GM12878 (cell line): ENCODE measurements at regions not wholly inside any gene's neighbourhood (a gene's known extent, or its start where the extent isn't known, plus 50 kb on each side); places are given as distances from the start of the nearest gene placed in this dataset.

Source experiments
- ATAC-seq: fragments of 200-7000 bp; cut with Tn5 transposase; 3 replicates; pipeline ENCODE4 v1.9.1; 2020; ENCODE audit warnings: mild to moderate bottlenecking, moderate library complexity
- BruUV-seq: library from RNA; stranded (reverse); fragments of 400-500 nt; replicated peaks from 2 replicates; lab custom pipeline; 2021; lab: Mats Ljungman, UMichigan
- CTCF ChIA-PET: fragments of 300-600 bp; sonication (Branson Sonifier 250); formaldehyde crosslinking; extraction: SDS; loops from one replicate; lab custom pipeline; 2021; ENCODE audit warnings: inconsistent platforms; lab: Yijun Ruan, JAX
- POLR2A ChIA-PET: fragments of 350-600 bp; formaldehyde crosslinking; extraction: SDS; loops from one replicate; lab custom pipeline; 2021; ENCODE audit warnings: inconsistent platforms; lab: Charles Lee
- RAD21 ChIA-PET: fragments of 300-600 bp; sonication (Branson Sonifier 250); formaldehyde crosslinking; loops from one replicate; lab custom pipeline; 2023; ENCODE audit warnings: antibody characterized with exemption; ENCODE audit not compliant: unreplicated experiment; lab: Charles Lee
- SMC1A ChIA-PET: fragments of 300-600 bp; sonication (Branson Sonifier 250); formaldehyde crosslinking; loops from one replicate; lab custom pipeline; 2023; ENCODE audit not compliant: unreplicated experiment, uncharacterized antibody; lab: Charles Lee
- DNase-seq: peaks from one replicate; pipeline ENCODE4 v3.0.0-alpha.2; 2011; ENCODE audit warnings: low read depth, low spot score
- FAIRE-seq: peaks from 3 replicates; lab custom pipeline; 2011; peaks lifted over from hg19 to GRCh38; lab: Jason Lieb, UNC
- H2AFZ ChIP-seq: 2 replicates; pipeline ENCODE4 v1.6.0; 2011; ENCODE audit warnings: low read depth, low read length, control low read depth; ENCODE audit not compliant: control insufficient read depth
- H3K27ac ChIP-seq: 2 replicates; pipeline ENCODE4 v1.5.1; 2011; ENCODE audit warnings: control low read depth; ENCODE audit not compliant: control insufficient read depth, insufficient read depth
- H3K27me3 ChIP-seq, 2 experiments: replicated peaks in 1 of 2; 2 replicates each; pipeline versions ENCODE4 v1.6.0 to v1.6.1; 2011; ENCODE audit warnings: low read length in 1 of 2; ENCODE audit not compliant: control insufficient read depth in 2 of 2, insufficient read depth in 2 of 2
- H3K36me3 ChIP-seq, 2 experiments: 2 replicates each; pipeline ENCODE4 v1.5.1; 2011; ENCODE audit warnings: low read length in 1 of 2; ENCODE audit not compliant: control insufficient read depth in 2 of 2, insufficient read depth in 2 of 2
- H3K4me1 ChIP-seq: 2 replicates; pipeline ENCODE4 v1.6.1; 2011; ENCODE audit warnings: mild to moderate bottlenecking, low read length, moderate library complexity, mixed read lengths; ENCODE audit not compliant: control insufficient read depth, insufficient read depth
- H3K4me2 ChIP-seq: 2 replicates; pipeline ENCODE4 v1.6.0; 2011; ENCODE audit warnings: control low read depth; ENCODE audit not compliant: control insufficient read depth, insufficient read depth
- H3K4me3 ChIP-seq: fragments of 200-600 bp; sonication (generic); 2 replicates; pipeline ENCODE4 v1.5.1; 2016
- H3K79me2 ChIP-seq: 2 replicates; pipeline ENCODE4 v1.6.0; 2011; ENCODE audit warnings: low read length; ENCODE audit not compliant: control insufficient read depth, insufficient read depth
- H3K9ac ChIP-seq: 2 replicates; pipeline ENCODE4 v1.8.0; 2011; ENCODE audit warnings: low read length, control low read depth, mixed read lengths; ENCODE audit not compliant: control insufficient read depth, insufficient read depth
- H3K9me3 ChIP-seq: replicated peaks from 3 replicates; pipeline ENCODE4 v1.5.1; 2011; ENCODE audit warnings: mild to moderate bottlenecking, low read length; ENCODE audit not compliant: control insufficient read depth, insufficient read depth
- H4K20me1 ChIP-seq: 2 replicates; pipeline ENCODE4 v1.6.0; 2011; ENCODE audit not compliant: control insufficient read depth, insufficient read depth
- BMI1 ChIP-seq: fragments of 450-650 bp; IDR thresholded peaks from 2 replicates; pipeline ENCODE4 v1.6.1; 2016; ENCODE audit warnings: mild to moderate bottlenecking, moderate library complexity, borderline replicate concordance
- CUX1 ChIP-seq: IDR thresholded peaks from 2 replicates; pipeline ENCODE4 v1.6.1; 2012; ENCODE audit warnings: improper control_type of control experiment, low read depth, low read length; ENCODE audit not compliant: insufficient replicate concordance
- HDAC2 ChIP-seq: fragments of 200-600 bp; sonication (generic); IDR thresholded peaks from 2 replicates; pipeline ENCODE4 v1.6.1; 2017
- JUNB ChIP-seq: IDR thresholded peaks from 2 replicates; pipeline ENCODE4 v1.6.1; 2016; ENCODE audit warnings: antibody characterized with exemption, mild to moderate bottlenecking
- PBX3 ChIP-seq: IDR thresholded peaks from 2 replicates; pipeline ENCODE4 v1.6.1; 2011; ENCODE audit warnings: mild to moderate bottlenecking, low read depth, low read length, moderate library complexity; ENCODE audit not compliant: insufficient replicate concordance
- RB1 ChIP-seq: fragments of 450-650 bp; formaldehyde crosslinking; IDR thresholded peaks from 2 replicates; pipeline ENCODE4 v1.6.1; 2017; ENCODE audit warnings: mild to moderate bottlenecking, borderline replicate concordance
- RCOR1 ChIP-seq: conservative IDR thresholded peaks from 2 replicates; pipeline ENCODE4 v1.6.1; 2012; ENCODE audit warnings: low read depth, low read length, improper control_type of control experiment
- RFX5 ChIP-seq: IDR thresholded peaks from 2 replicates; pipeline ENCODE4 v1.6.1; 2011; ENCODE audit warnings: low read depth, low read length, improper control_type of control experiment
- SMARCA5 ChIP-seq: fragments of 450-650 bp; IDR thresholded peaks from 2 replicates; pipeline ENCODE4 v1.6.1; 2017; ENCODE audit warnings: mild to moderate bottlenecking
- SMC3 ChIP-seq: IDR thresholded peaks from 2 replicates; pipeline ENCODE4 v1.6.1; 2011; ENCODE audit warnings: low read length, improper control_type of control experiment, borderline replicate concordance
- SP1 ChIP-seq: IDR thresholded peaks from one replicate; pipeline ENCODE4 v1.6.1; 2011; ENCODE audit warnings: low read depth, low read length
- STAT1 ChIP-seq: fragments of 450-650 bp; conservative IDR thresholded peaks from 2 replicates; pipeline ENCODE4 v1.6.1; 2014; ENCODE audit warnings: antibody characterized with exemption, mild to moderate bottlenecking
- TARDBP ChIP-seq: IDR thresholded peaks from 2 replicates; pipeline ENCODE4 v1.6.1; 2016; ENCODE audit warnings: borderline replicate concordance
- ZNF687 ChIP-seq: fragments of 450-650 bp; IDR thresholded peaks from 2 replicates; pipeline ENCODE4 v1.6.1; 2017; ENCODE audit warnings: mild to moderate bottlenecking, moderate library complexity
- WGBS: methylation state at CpG from one replicate; pipeline ENCODE4 v1.1.6; 2016; ENCODE audit warnings: low lambda C conversion rate; ENCODE audit not compliant: insufficient replicate concordance, insufficient coverage; ENCODE audit errors: missing lambda C conversion rate; 5-methylcytosine and 5-hydroxymethylcytosine counted together
- in situ Hi-C: fragments of 300-500 bp; cut with MboI; formaldehyde crosslinking; loops from 9 replicates; pipeline ENCODE4 v1.14.3; 2018; ENCODE audit warnings: mixed read lengths
- intact Hi-C: fragments of 100-400 bp; cut with micrococcal nuclease; formaldehyde crosslinking; loops from one replicate; pipeline ENCODE4 v1.14.2; 2022; ENCODE audit not compliant: unreplicated experiment

- no peak overlapping the region for H3K27ac ChIP-seq
- H3K4me3 ChIP-seq: no peak overlapping the region
- no peaks in the 10 kb centered on the region for H3K36me3 ChIP-seq
- in situ Hi-C loops (no loop called here), intact Hi-C loops (no loop called here)
- no peaks in the 10 kb centered on the region for H3K27me3 ChIP-seq
- no peak overlapping the region for H3K4me2 ChIP-seq
- no peak overlapping the region for H3K9ac ChIP-seq
- H3K79me2 ChIP-seq: no peaks in the 10 kb centered on the region
- ChIA-PET SMC1A (interaction anchor here (0.6 kb wide), 1 partner anchor 40 kb away, joined by 3 read pairs; no protein-coding TSS in a partner anchor), POLR2A (no interaction called here), RAD21 (no interaction called here), CTCF (no interaction called here)
- no peak for ATAC-seq
- no peak for DNase-seq
- H3K9me3 ChIP-seq: no peaks in the 10 kb centered on the region
- no peak for FAIRE-seq
- H3K4me1 ChIP-seq: no peaks in the 10 kb centered on the region
- H2AFZ ChIP-seq: no peak overlapping the region
- no TSS peak for BruUV-seq
- H4K20me1 ChIP-seq: no peaks in the 10 kb centered on the region
- WGBS: 3% methylated on average over 5 of the region's 5 CpGs
- TF ChIP-seq RFX5: no peak
- no peak for TF ChIP-seq ZNF687
- no peak for TF ChIP-seq JUNB
- TF ChIP-seq BMI1: no peak
- no peak for TF ChIP-seq TARDBP
- no peak for TF ChIP-seq HDAC2
- TF ChIP-seq SP1: no peak
- no peak for TF ChIP-seq RCOR1
- no peak for TF ChIP-seq PBX3
- TF ChIP-seq RB1: no peak
- no peak for TF ChIP-seq CUX1
- no peak for TF ChIP-seq SMARCA5
- TF ChIP-seq SMC3: no peak
- no peak for TF ChIP-seq STAT1
Observed at GRCh38 chr17:52762147-52762793, 603.8 kb upstream of the CA10 start.
